ENCODE measurements at regions not wholly inside any gene's neighbourhood (a gene's known extent, or its start where the extent isn't known, plus 50 kb on each side); places are given as distances from the start of the nearest gene placed in this dataset.
"Not testable (repeated sequence)": the region's sequence is repeated elsewhere in the genome, so short reads cannot be mapped to it uniquely, and the experiment has no call there.

DNA sequence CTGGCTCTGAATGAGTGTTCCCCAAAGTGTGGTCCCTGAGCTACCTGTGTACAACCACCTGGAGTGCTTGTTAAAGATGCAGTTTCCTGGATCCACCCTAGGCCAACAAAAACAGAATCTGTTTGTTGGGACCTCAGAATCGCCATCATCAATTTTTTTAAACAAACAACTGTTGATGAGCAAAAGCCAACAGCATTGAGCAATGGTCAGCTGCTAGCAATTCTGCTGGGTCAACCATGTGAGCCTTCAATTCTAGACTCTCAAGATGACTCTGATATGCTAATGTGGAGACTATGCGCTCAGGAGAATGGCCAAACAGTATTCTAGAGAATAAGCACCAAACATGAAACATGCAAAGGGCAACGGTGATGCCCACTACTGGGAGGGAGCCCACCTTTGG lies 64.4 kb upstream of the IYD start:
- no peak for TF ChIP-seq CTCF (IDR thresholded peaks at IDR 0.05)
- Histone ChIP-seq H3K4me1 (peaks cover 11% of the 10 kb centered on the region), H3K36me3 (ENCODE audit: insufficient read depth in 1 of 2, low read depth in 1 of 2) (no peaks in the 10 kb centered on the region), H3K27ac (no peak overlapping the region), H3K4me3 (no peak overlapping the region), H3K9me3 (no peaks in the 10 kb centered on the region), H3K27me3 (ENCODE audit: insufficient read depth in 3 of 3, low read length in 2 of 3) (no peaks in the 10 kb centered on the region)
- DNase-seq: no peak
- intact Hi-C loops (cut with DNase I): no loop called here
- ATAC-seq: no peak
- 72 to 84% (median 83%) methylated on average over 3 of the region's 3 CpGs for WGBS, 3 donors

DNA sequence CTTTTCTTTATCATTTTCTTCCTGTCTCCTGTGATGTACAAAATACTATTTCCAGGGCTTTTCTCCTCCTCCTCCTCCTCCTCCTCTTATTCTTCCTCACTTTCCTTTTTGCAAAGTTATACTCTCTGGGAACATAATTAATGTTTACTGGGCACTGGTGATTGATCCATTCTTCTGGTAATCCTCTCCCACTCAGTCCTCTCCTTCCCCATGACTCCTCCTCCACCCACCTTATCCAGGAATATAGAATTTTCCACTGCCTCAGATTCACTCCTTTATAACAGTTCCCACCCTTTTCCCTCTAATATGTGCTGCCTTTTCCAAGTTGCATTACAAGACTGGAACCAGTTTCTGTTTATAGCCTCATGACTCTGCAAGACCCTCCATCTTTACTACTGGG lies 62.5 kb upstream of the IYD start:
- intact Hi-C loops (cut with DNase I): no loop called here
- Histone ChIP-seq H3K27ac (no peak overlapping the region), H3K4me1 (peaks cover 6% of the 10 kb centered on the region), H3K36me3 (ENCODE audit: insufficient read depth in 1 of 2, low read depth in 1 of 2) (no peaks in the 10 kb centered on the region), H3K9me3 (no peaks in the 10 kb centered on the region), H3K27me3 (ENCODE audit: insufficient read depth in 3 of 3, low read length in 2 of 3) (no peaks in the 10 kb centered on the region), H3K4me3 (no peak overlapping the region)
- DNase-seq: no peak
- TF ChIP-seq CTCF (IDR thresholded peaks at IDR 0.05): no peak
- ATAC-seq: no peak

GRCh38 chr6:150307520-150307919 lies 61.3 kb upstream of the IYD start:
- intact Hi-C loops (cut with DNase I): no loop called here
- H3K27me3 ChIP-seq (ENCODE audit: insufficient read depth in 3 of 3, low read length in 2 of 3): no peaks in the 10 kb centered on the region
- no peaks in the 10 kb centered on the region for H3K9me3 ChIP-seq
- H3K4me1 ChIP-seq: no peaks in the 10 kb centered on the region
- no peak for TF ChIP-seq CTCF (IDR thresholded peaks at IDR 0.05)
- no peaks in the 10 kb centered on the region for H3K36me3 ChIP-seq (ENCODE audit: insufficient read depth in 1 of 2, low read depth in 1 of 2)
- 86 to 92% (median 91%) methylated on average over 3 of the region's 3 CpGs for whole genome bisulfite sequencing, 3 donors
- no peak for DNase-seq
- ATAC-seq: no peak
- no peak overlapping the region for H3K4me3 ChIP-seq
- H3K27ac ChIP-seq: no peak overlapping the region

- no peaks in the 10 kb centered on the region for H3K9me3 ChIP-seq
- no peak for TF ChIP-seq CTCF (IDR thresholded peaks at IDR 0.05)
- WGBS, 3 donors: 79 to 84% (median 79%) methylated on average over 11 of the region's 11 CpGs
- no peak overlapping the region for H3K4me3 ChIP-seq
- no peaks in the 10 kb centered on the region for H3K4me1 ChIP-seq
- ATAC-seq: no peak
- DNase-seq: no peak
- no peaks in the 10 kb centered on the region for H3K27me3 ChIP-seq (ENCODE audit: insufficient read depth in 3 of 3, low read length in 2 of 3)
- H3K27ac ChIP-seq: no peak overlapping the region
- H3K36me3 ChIP-seq (ENCODE audit: insufficient read depth in 1 of 2, low read depth in 1 of 2): no peaks in the 10 kb centered on the region
- intact Hi-C loops (cut with DNase I): no loop called here
Measured at GRCh38 chr6:150308812-150309645, 59.8 kb upstream of the IYD start.

- DNase-seq (no peak), ATAC-seq (no peak)
- intact Hi-C loops (cut with DNase I): no loop called here
- Histone ChIP-seq H3K36me3 (ENCODE audit: insufficient read depth in 1 of 2, low read depth in 1 of 2) (no peaks in the 10 kb centered on the region), H3K27me3 (ENCODE audit: insufficient read depth in 3 of 3, low read length in 2 of 3) (no peaks in the 10 kb centered on the region), H3K27ac (no peak overlapping the region), H3K9me3 (no peaks in the 10 kb centered on the region), H3K4me3 (no peak overlapping the region), H3K4me1 (no peaks in the 10 kb centered on the region)
- no peak for TF ChIP-seq CTCF (IDR thresholded peaks at IDR 0.05)
- WGBS, 3 donors: 61 to 100% (median 70%) methylated on average over 1 of the region's 1 CpG
Measured at GRCh38 chr6:150310539-150310938, 58.3 kb upstream of the IYD start.

GRCh38 chr6:150311149-150311944 lies 57.5 kb upstream of the IYD start:
- H3K4me1 ChIP-seq; H3K36me3 ChIP-seq (ENCODE audit: insufficient read depth in 1 of 2, low read depth in 1 of 2); intact Hi-C loops (cut with DNase I); H3K9me3 ChIP-seq; DNase-seq; H3K4me3 ChIP-seq; ATAC-seq; H3K27ac ChIP-seq; H3K27me3 ChIP-seq (ENCODE audit: insufficient read depth in 3 of 3, low read length in 2 of 3): not testable (repeated sequence)
- WGBS, 3 donors: 95 to 98% (median 96%) methylated on average over 13 of the region's 13 CpGs

Measured in psoas muscle (tissue), 7 donors.